PC-9 (cell line): ENCODE measurements at regions not wholly inside any gene's neighbourhood (a gene's known extent, or its start where the extent isn't known, plus 50 kb on each side); places are given as distances from the start of the nearest gene placed in this dataset.

Experiments
- BruUV-seq: library from RNA; stranded (reverse); fragments of 400-500 nt; replicated peaks from 2 replicates; lab custom pipeline; 2021; lab: Mats Ljungman, UMichigan
- CTCF ChIA-PET: fragments of 300-600 bp; sonication (Branson Sonifier 250); formaldehyde crosslinking; loops from one replicate; lab custom pipeline; 2022; ENCODE audit warnings: antibody characterized with exemption; lab: Charles Lee
- POLR2A ChIA-PET: fragments of 300-600 bp; sonication (Branson Sonifier 250); formaldehyde crosslinking; loops from one replicate; lab custom pipeline; 2022; ENCODE audit warnings: antibody characterized with exemption; ENCODE audit not compliant: unreplicated experiment; lab: Charles Lee
- DNase-seq, 2 experiments: peaks; one replicate each; pipeline versions ENCODE4 v3.0.0 to v3.0.0-alpha.2; 2015 to 2022; ENCODE audit warnings: mixed read lengths in 1 of 2
- H2AFZ ChIP-seq: fragments of 200-600 bp; sonication (generic); 2 replicates; pipeline ENCODE4 v1.8.1; 2017; ENCODE audit warnings: antibody characterized with exemption
- H3F3A ChIP-seq: fragments of 200-600 bp; sonication (generic); 2 replicates; pipeline ENCODE4 v1.8.1; 2017; ENCODE audit warnings: antibody characterized with exemption, mild to moderate bottlenecking, low read depth; ENCODE audit not compliant: insufficient read depth
- H3K27ac ChIP-seq: fragments of 200-600 bp; sonication (generic); 2 replicates; pipeline ENCODE4 v1.6.1; 2016; ENCODE audit warnings: mixed run types
- H3K27me3 ChIP-seq: fragments of 200-600 bp; sonication (generic); 2 replicates; pipeline ENCODE4 v1.6.1; 2016; ENCODE audit warnings: low read depth, mixed run types; ENCODE audit not compliant: insufficient read depth
- H3K36me3 ChIP-seq: fragments of 200-600 bp; sonication (generic); 2 replicates; pipeline ENCODE4 v1.6.1; 2016; ENCODE audit warnings: low read depth, mixed run types
- H3K4me1 ChIP-seq: fragments of 200-600 bp; sonication (generic); replicated peaks from 2 replicates; pipeline ENCODE4 v1.6.1; 2016; ENCODE audit warnings: mixed run types; ENCODE audit not compliant: insufficient read depth
- H3K4me2 ChIP-seq: fragments of 200-600 bp; sonication (generic); 2 replicates; pipeline ENCODE4 v1.6.1; 2017; ENCODE audit warnings: mixed run types
- H3K4me3 ChIP-seq: fragments of 200-600 bp; sonication (generic); 2 replicates; pipeline ENCODE4 v1.6.1; 2016; ENCODE audit warnings: mixed run types
- H3K79me2 ChIP-seq: fragments of 200-600 bp; sonication (generic); 2 replicates; pipeline ENCODE4 v1.6.1; 2017; ENCODE audit warnings: low read depth, mixed run types
- H3K9me2 ChIP-seq: fragments of 200-600 bp; sonication (generic); 2 replicates; pipeline ENCODE4 v1.8.1; 2017; ENCODE audit warnings: mild to moderate bottlenecking; ENCODE audit not compliant: insufficient read depth
- H3K9me3 ChIP-seq: fragments of 200-600 bp; sonication (generic); 2 replicates; pipeline ENCODE4 v1.8.1; 2016; ENCODE audit warnings: low read depth; ENCODE audit not compliant: insufficient read depth
- H4K20me1 ChIP-seq: fragments of 200-600 bp; sonication (generic); 2 replicates; pipeline ENCODE4 v1.8.1; 2017; ENCODE audit not compliant: insufficient read depth
- CTCF ChIP-seq: fragments of 200-600 bp; sonication (generic); conservative IDR thresholded peaks from 2 replicates; pipeline ENCODE4 v1.6.1; 2017; ENCODE audit warnings: mixed run types, antibody characterized with exemption, mild to moderate bottlenecking, moderate library complexity
- EZH2 ChIP-seq: fragments of 200-600 bp; sonication (generic); IDR thresholded peaks from 2 replicates; pipeline ENCODE4 v1.8.0; 2017; ENCODE audit warnings: antibody characterized with exemption, low read depth
- intact Hi-C: fragments of 100-400 bp; cut with micrococcal nuclease; formaldehyde crosslinking; loops from one replicate; pipeline ENCODE4 v1.10.0; 2022; ENCODE audit not compliant: unreplicated experiment

DNA sequence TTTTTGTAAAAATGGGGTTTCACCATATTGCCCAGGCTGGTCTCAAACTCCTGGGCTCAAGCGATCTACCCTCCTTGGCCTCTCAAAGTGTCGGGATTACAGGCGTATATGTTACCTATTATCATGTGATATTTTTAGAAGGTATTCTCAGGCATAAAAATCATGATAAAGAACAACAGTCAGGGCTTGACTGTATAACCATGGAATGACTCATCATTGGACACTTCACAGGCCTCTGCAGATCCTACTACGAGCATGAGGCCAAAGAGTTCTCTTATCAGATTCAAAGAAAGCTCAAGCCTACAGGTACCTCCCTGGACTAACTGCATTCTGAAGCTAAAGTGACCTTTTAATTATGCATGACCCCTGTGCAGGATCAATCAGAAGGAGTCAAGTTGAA is 91.7 kb upstream of the PRICKLE2 start:
- no TSS peak for BruUV-seq
- no peak for TF ChIP-seq CTCF
- TF ChIP-seq EZH2: no peak
- no peaks in the 10 kb centered on the region for H4K20me1 ChIP-seq
- H3K4me1 ChIP-seq: no peaks in the 10 kb centered on the region
- no peak overlapping the region for H3K4me2 ChIP-seq
- intact Hi-C loops: no loop called here
- H3K79me2 ChIP-seq: no peaks in the 10 kb centered on the region
- no peaks in the 10 kb centered on the region for H3K9me2 ChIP-seq
- no peaks in the 10 kb centered on the region for H3K9me3 ChIP-seq
- CTCF ChIA-PET: no interaction called here
- no peak for DNase-seq
- no peaks in the 10 kb centered on the region for H3F3A ChIP-seq
- H3K36me3 ChIP-seq: no peaks in the 10 kb centered on the region
- POLR2A ChIA-PET: interaction anchor here (0.6 kb wide), 2 partner anchors 33 to 229 kb away, joined by 3 to 6 read pairs; no protein-coding TSS in a partner anchor
- no peak overlapping the region for H2AFZ ChIP-seq
- H3K27ac ChIP-seq: no peak overlapping the region
- no peaks in the 10 kb centered on the region for H3K27me3 ChIP-seq
- H3K4me3 ChIP-seq: no peak overlapping the region

- POLR2A ChIA-PET: no interaction called here
- Histone ChIP-seq H3K9me2 (no peaks in the 10 kb centered on the region), H3K4me3 (no peak overlapping the region), H3K36me3 (no peaks in the 10 kb centered on the region), H4K20me1 (no peaks in the 10 kb centered on the region), H2AFZ (no peak overlapping the region), H3K4me2 (no peak overlapping the region), H3K4me1 (no peaks in the 10 kb centered on the region), H3K27ac (no peak overlapping the region), H3K79me2 (no peaks in the 10 kb centered on the region), H3F3A (no peaks in the 10 kb centered on the region), H3K27me3 (no peaks in the 10 kb centered on the region), H3K9me3 (no peaks in the 10 kb centered on the region)
- no peak for TF ChIP-seq CTCF
- CTCF ChIA-PET: no interaction called here
- intact Hi-C loops: no loop called here
- no TSS peak for BruUV-seq
- no peak for DNase-seq
Observed at GRCh38 chr3:64311424-64312061, 86.3 kb upstream of the PRICKLE2 start.

- H3K27ac ChIP-seq: no peak overlapping the region
- TF ChIP-seq EZH2 (no peak), CTCF (no peak)
- no peaks in the 10 kb centered on the region for H3K9me2 ChIP-seq
- no peaks in the 10 kb centered on the region for H3K36me3 ChIP-seq
- no peak for DNase-seq
- H3F3A ChIP-seq: no peaks in the 10 kb centered on the region
- H3K4me1 ChIP-seq: no peaks in the 10 kb centered on the region
- no peaks in the 10 kb centered on the region for H3K27me3 ChIP-seq
- intact Hi-C loops: no loop called here
- H4K20me1 ChIP-seq: no peaks in the 10 kb centered on the region
- no peak overlapping the region for H3K4me2 ChIP-seq
- H2AFZ ChIP-seq: no peak overlapping the region
- no TSS peak for BruUV-seq
- H3K9me3 ChIP-seq: no peaks in the 10 kb centered on the region
- ChIA-PET CTCF (no interaction called here), POLR2A (no interaction called here)
- no peaks in the 10 kb centered on the region for H3K79me2 ChIP-seq
- H3K4me3 ChIP-seq: no peak overlapping the region
Observed at GRCh38 chr3:64308931-64309330, 83.7 kb upstream of the PRICKLE2 start.
